GM12872 (cell line): ENCODE measurements at regions not wholly inside any gene's neighbourhood (a gene's known extent, or its start where the extent isn't known, plus 50 kb on each side); places are given as distances from the start of the nearest gene placed in this dataset.

Source experiments
- CTCF ChIP-seq: IDR thresholded peaks from 3 replicates; pipeline ENCODE4 v1.5.1; 2011; ENCODE audit warnings: low read depth, mild to moderate bottlenecking, low read length, moderate library complexity; ENCODE audit not compliant: insufficient read depth

DNA sequence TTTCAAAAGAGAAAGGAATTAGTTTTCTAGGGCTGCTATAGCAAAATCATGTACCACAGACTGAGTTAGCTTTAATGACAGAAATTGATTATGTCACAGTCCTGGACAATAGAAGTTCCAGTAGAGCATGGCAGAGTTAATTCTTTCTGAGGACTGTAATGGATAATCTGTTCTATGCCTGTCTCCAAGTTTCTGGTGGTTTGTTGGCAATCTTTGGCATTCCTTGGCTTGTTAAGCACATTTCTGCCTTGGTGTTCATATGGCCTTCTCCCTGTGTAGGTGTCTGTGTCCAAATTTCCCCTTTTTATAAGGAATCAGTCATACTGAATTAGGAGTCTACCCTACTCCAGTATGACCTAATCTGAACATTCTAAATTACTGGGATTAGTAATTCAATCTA is 336.1 kb upstream of the PABPC4L start:
- no peak for TF ChIP-seq CTCF

DNA sequence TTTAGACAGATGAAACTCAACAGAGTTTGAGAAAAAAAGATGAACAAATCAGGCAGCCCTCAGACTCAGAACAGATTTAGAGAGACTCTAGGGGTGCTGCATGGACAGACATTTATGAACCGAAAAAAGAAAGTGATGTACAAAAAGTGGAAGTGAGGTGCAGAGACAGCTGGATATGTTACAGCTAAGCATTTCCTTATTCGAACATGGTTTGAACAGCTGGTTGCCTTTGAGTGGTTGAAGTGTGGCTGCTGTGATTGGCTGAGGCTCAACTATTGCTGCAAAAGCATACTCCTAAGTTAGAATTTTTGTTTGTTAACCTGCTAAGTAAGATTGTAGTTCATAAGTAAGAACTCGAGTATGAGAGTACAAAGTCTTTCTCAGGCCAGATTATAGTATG is 331.5 kb upstream of the PABPC4L start:
- TF ChIP-seq CTCF = no peak

DNA sequence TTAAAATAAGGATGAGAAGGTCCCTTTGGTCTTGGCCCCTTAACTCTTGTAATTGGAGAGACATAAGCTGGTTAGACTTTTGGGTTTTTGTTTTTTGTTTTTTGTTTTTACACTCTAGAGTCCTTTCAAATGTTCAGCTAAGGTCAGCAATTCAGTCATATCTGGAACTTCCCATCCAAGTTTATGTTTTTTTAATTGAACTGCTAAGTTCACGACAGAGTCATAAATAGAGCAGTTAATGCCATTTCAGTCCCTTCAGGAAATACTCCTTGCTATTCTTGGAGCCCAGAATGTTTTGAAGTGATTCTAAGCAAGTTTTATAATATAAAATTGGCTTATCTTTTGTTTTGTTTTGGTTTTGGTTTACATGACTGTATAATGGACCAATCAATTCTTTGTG is 329.4 kb upstream of the PABPC4L start:
- no peak for TF ChIP-seq CTCF

DNA sequence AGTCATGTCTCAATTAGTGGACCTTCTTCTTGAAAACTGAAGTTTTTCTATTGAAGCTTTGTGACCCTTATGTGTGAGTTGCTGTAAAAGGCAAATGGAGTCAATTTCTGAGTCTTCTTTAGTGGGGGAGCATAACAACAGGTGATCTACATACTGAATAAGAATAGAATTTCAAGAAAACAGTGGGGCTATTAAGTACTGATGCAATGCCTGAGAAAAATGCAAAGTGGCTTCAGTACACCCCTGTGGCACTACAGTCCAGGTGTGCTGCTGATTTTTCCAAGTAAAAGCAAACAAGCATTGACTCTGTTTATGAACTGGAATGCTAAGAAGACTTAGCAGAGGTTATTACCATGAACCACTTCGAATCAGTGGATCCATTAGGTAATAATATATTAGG is 328.0 kb upstream of the PABPC4L start:
- TF ChIP-seq CTCF = no peak

GRCh38 chr4:134518574-134519217 is 317.1 kb upstream of the PABPC4L start:
- no peak for TF ChIP-seq CTCF

- no peak for TF ChIP-seq CTCF
Measured at GRCh38 chr4:134510544-134510943, 309.0 kb upstream of the PABPC4L start.

- TF ChIP-seq CTCF = no peak
Measured at GRCh38 chr4:134505511-134505910, 303.9 kb upstream of the PABPC4L start.

DNA sequence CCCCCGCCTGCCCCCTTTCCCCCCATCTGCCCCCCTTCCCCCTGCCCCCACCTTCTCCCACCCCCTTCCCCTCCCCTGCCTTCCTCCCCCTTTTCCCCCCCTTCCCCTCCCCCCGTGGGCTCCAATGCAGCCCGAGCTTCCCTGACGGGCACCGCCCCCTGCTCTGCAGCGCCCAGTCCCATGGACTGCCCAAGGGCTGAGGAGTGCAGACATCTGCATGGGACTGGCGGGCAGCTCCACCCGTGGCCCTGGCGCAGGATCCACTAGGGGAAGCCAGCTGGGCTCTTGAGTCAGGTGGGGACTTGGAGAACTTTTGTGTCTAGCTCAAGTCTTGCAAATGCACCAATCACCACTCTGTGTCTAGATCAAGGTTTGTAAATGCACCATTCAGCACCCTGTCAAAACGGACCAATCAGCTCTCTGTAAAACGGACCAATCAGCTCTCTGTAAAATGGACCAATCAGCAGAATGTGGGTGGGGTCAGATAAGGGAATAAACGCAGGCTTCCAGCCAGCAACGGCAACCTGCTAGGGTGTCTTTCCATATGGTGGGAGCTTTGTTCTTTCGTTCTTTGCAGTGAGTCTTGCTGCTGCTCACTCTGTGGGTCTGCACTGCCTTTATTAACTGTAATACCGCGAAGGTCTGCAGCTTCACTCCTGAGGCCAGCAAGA is 300.5 kb upstream of the PABPC4L start:
- TF ChIP-seq CTCF = no peak
